ENCODE measurements at regions not wholly inside any gene's neighbourhood (a gene's known extent, or its start where the extent isn't known, plus 50 kb on each side); places are given as distances from the start of the nearest gene placed in this dataset.

GRCh38 chr4:95764961-95765360 lies 74.9 kb upstream of the PDHA2 start:
- CTCF ChIA-PET, result no interaction called here
- Histone ChIP-seq H3K9me2 (ENCODE audit: insufficient read depth) (no peaks in the 10 kb centered on the region), H3K27ac (ENCODE audit: low read depth, low read length) (no peak overlapping the region), H3K27me3 (ENCODE audit: insufficient read depth, low read length) (no peaks in the 10 kb centered on the region), H3K9ac (ENCODE audit: low read length) (no peak overlapping the region), H4K20me1 (ENCODE audit: insufficient read depth) (no peaks in the 10 kb centered on the region), H3K9me3 (ENCODE audit: control insufficient read depth in 1 of 2, insufficient read depth in 1 of 2, low read depth in 1 of 2, low read length in 2 of 2) (no peaks in the 10 kb centered on the region), H2AFZ (ENCODE audit: low read depth, low read length, poor library complexity, severe bottlenecking) (no peak overlapping the region), H3K79me2 (ENCODE audit: insufficient read depth, low read length) (no peaks in the 10 kb centered on the region), H3K4me2 (ENCODE audit: low read length) (no peak overlapping the region), H3K4me1 (ENCODE audit: control insufficient read depth in 1 of 2, insufficient read depth in 2 of 2, low read length in 2 of 2) (peaks cover 0 to 5% of the 10 kb centered on the region in 2 experiments; a peak in 1 of 4 replicates), H3K4me3 (replicated peaks in 1 of 2; ENCODE audit: low read depth in 1 of 2, low read length in 2 of 2) (no peak overlapping the region), H3K36me3 (ENCODE audit: control insufficient read depth in 1 of 2, insufficient read depth in 2 of 2, low read length in 2 of 2) (no peaks in the 10 kb centered on the region)
- TF ChIP-seq ZBTB33 (IDR thresholded peaks at IDR 0.05; ENCODE audit: extremely low read depth, insufficient replicate concordance, low read length), result no peak
- POLR2A ChIA-PET, result no interaction called here
- intact Hi-C loops (cut with micrococcal nuclease), result no loop called here
- DNase-seq (ENCODE audit: low read depth, low spot score) (no peak), ATAC-seq (no peak)
- RAD21 ChIA-PET (ENCODE audit: low non-redundant PET in 1 of 2, low total read pairs in 2 of 2, uncharacterized antibody in 2 of 2, unreplicated experiment in 2 of 2), result no interaction called here
- no TSS peak for BruUV-seq (replicated peaks)

DNA sequence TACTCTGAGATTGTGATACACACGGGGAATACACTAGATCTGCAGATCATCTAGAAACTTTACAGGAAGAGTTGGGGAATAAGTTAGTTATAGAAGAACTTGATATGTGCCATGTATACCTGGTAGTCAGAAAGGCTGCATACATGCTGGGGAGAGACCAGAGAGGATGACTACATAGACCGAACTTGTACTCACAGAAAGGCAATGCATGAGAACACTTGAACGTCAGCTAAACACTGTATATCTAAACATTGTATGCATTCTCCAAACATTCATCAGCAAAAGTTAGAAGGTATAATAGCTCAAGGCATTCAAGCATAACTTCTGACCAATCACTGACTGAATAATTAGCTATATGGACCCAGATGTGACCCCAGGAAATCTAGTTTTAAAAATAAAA lies 78.0 kb upstream of the PDHA2 start:
- BruUV-seq (replicated peaks), result no TSS peak
- H3K9me3 ChIP-seq (ENCODE audit: control insufficient read depth in 1 of 2, insufficient read depth in 1 of 2, low read depth in 1 of 2, low read length in 2 of 2), result no peaks in the 10 kb centered on the region
- H4K20me1 ChIP-seq (ENCODE audit: insufficient read depth), result no peaks in the 10 kb centered on the region
- no peaks in the 10 kb centered on the region for H3K36me3 ChIP-seq (ENCODE audit: control insufficient read depth in 1 of 2, insufficient read depth in 2 of 2, low read length in 2 of 2)
- POLR2A ChIA-PET, result no interaction called here
- no peak overlapping the region for H2AFZ ChIP-seq (ENCODE audit: low read depth, low read length, poor library complexity, severe bottlenecking)
- ATAC-seq (no peak), DNase-seq (ENCODE audit: low read depth, low spot score) (no peak)
- no peaks in the 10 kb centered on the region for H3K79me2 ChIP-seq (ENCODE audit: insufficient read depth, low read length)
- H3K4me3 ChIP-seq (replicated peaks in 1 of 2; ENCODE audit: low read depth in 1 of 2, low read length in 2 of 2), result no peak overlapping the region
- intact Hi-C loops (cut with micrococcal nuclease), result no loop called here
- RAD21 ChIA-PET (ENCODE audit: low non-redundant PET in 1 of 2, low total read pairs in 2 of 2, uncharacterized antibody in 2 of 2, unreplicated experiment in 2 of 2), result no interaction called here
- CTCF ChIA-PET, result no interaction called here
- no peaks in the 10 kb centered on the region for H3K27me3 ChIP-seq (ENCODE audit: insufficient read depth, low read length)
- H3K9ac ChIP-seq (ENCODE audit: low read length), result no peak overlapping the region
- no peak overlapping the region for H3K4me2 ChIP-seq (ENCODE audit: low read length)
- no peak overlapping the region for H3K27ac ChIP-seq (ENCODE audit: low read depth, low read length)
- H3K4me1 ChIP-seq (ENCODE audit: control insufficient read depth in 1 of 2, insufficient read depth in 2 of 2, low read length in 2 of 2), result peaks cover 0 to 5% of the 10 kb centered on the region in 2 experiments; a peak in 1 of 4 replicates
- H3K9me2 ChIP-seq (ENCODE audit: insufficient read depth), result no peaks in the 10 kb centered on the region
- no peak for TF ChIP-seq CBX3 (IDR thresholded peaks at IDR 0.05; ENCODE audit: low read depth)
- TF ChIP-seq ZNF274 (IDR thresholded peaks at IDR 0.05; ENCODE audit: low read depth, low read length), result no peak
- no peak for TF ChIP-seq SIN3A (IDR thresholded peaks at IDR 0.05; ENCODE audit: low read depth)
- TF ChIP-seq, protein P1, sequence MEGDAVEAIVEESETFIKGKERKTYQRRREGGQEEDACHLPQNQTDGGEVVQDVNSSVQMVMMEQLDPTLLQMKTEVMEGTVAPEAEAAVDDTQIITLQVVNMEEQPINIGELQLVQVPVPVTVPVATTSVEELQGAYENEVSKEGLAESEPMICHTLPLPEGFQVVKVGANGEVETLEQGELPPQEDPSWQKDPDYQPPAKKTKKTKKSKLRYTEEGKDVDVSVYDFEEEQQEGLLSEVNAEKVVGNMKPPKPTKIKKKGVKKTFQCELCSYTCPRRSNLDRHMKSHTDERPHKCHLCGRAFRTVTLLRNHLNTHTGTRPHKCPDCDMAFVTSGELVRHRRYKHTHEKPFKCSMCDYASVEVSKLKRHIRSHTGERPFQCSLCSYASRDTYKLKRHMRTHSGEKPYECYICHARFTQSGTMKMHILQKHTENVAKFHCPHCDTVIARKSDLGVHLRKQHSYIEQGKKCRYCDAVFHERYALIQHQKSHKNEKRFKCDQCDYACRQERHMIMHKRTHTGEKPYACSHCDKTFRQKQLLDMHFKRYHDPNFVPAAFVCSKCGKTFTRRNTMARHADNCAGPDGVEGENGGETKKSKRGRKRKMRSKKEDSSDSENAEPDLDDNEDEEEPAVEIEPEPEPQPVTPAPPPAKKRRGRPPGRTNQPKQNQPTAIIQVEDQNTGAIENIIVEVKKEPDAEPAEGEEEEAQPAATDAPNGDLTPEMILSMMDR (IDR thresholded peaks at IDR 0.05 in 2 of 3, conservative IDR thresholded peaks at IDR 0.05 in 1 of 3; ENCODE audit: borderline replicate concordance in 1 of 3, insufficient read depth in 1 of 3, low read depth in 2 of 3, low read length in 2 of 3), result no peak
- TF ChIP-seq YY1 (IDR thresholded peaks at IDR 0.05; ENCODE audit: extremely low read depth, insufficient replicate concordance, low read depth, low read length), result no peak
